ENCODE measurements at regions not wholly inside any gene's neighbourhood (a gene's known extent, or its start where the extent isn't known, plus 50 kb on each side); places are given as distances from the start of the nearest gene placed in this dataset.

DNA sequence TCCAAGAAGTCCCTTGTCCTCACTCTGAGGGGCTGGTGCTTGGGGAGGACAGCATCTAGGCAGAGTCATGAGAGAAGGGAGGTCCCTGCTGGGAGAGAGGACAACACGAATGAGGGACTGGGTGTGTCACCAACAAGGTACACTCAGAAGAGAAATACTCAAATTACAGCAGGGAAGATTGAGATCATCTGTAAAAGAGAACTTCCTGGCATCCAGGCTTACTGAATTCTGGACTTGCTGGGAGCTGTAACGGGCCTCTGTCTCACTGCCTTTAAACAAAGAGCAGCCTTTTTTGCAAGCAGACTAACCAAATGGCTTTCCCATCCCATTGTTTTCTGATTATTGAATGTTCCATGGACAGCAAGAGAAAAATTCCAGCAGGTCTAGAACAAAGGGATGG lies 195.7 kb upstream of the RAB4A start:
- H3K27ac ChIP-seq = no peak overlapping the region
- no peaks in the 10 kb centered on the region for H3K27me3 ChIP-seq
- no peaks in the 10 kb centered on the region for H3K9me3 ChIP-seq (replicated peaks in 1 of 3)
- no peak overlapping the region for H3K4me3 ChIP-seq
- H3K36me3 ChIP-seq (replicated peaks in 1 of 2) = no peaks in the 10 kb centered on the region
- peak in 1 of 7 donors; percentile 4 for DNase-seq
- TF ChIP-seq POLR2A (IDR thresholded peaks at IDR 0.05) = no peak
- no peak for TF ChIP-seq CTCF (IDR thresholded peaks at IDR 0.05)
- intact Hi-C loops (cut with DNase I) = no loop called here
- H3K4me1 ChIP-seq (replicated peaks in 1 of 2) = peaks cover 0 to 11% of the 10 kb centered on the region in 2 donors
- WGBS, 4 donors = 80 to 88% (median 81%) methylated on average over 2 of the region's 2 CpGs

DNA sequence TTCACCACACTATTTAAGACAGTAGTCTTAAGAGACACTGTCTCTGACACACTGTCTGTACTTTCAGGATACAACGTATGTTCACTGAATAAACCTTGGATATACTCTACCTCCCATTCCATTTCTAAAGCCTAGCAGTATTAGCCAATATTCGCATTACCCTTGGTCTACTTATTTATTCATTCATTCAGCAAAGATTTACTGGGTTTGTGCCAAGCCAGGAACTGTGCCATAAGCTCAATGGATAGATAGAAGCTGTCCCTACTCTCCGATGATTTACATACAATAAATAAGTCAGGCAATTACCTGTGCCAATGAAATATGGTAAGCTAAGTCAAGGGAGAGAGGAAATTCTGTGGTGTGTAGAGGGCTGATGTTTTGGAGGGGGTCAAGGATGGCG lies 195.2 kb upstream of the RAB4A start:
- no peak overlapping the region for H3K4me3 ChIP-seq
- TF ChIP-seq CTCF (IDR thresholded peaks at IDR 0.05) (no peak), POLR2A (IDR thresholded peaks at IDR 0.05) (no peak)
- H3K36me3 ChIP-seq (replicated peaks in 1 of 2) = no peaks in the 10 kb centered on the region
- intact Hi-C loops (cut with DNase I) = no loop called here
- 78 to 85% (median 84%) methylated on average over 4 of the region's 4 CpGs for WGBS, 4 donors
- no peak overlapping the region for H3K27ac ChIP-seq
- peak in 1 of 7 donors; percentile 10 for DNase-seq
- peaks cover 0 to 6% of the 10 kb centered on the region in 2 donors for H3K4me1 ChIP-seq (replicated peaks in 1 of 2)
- no peaks in the 10 kb centered on the region for H3K27me3 ChIP-seq
- no peaks in the 10 kb centered on the region for H3K9me3 ChIP-seq (replicated peaks in 1 of 3)

DNA sequence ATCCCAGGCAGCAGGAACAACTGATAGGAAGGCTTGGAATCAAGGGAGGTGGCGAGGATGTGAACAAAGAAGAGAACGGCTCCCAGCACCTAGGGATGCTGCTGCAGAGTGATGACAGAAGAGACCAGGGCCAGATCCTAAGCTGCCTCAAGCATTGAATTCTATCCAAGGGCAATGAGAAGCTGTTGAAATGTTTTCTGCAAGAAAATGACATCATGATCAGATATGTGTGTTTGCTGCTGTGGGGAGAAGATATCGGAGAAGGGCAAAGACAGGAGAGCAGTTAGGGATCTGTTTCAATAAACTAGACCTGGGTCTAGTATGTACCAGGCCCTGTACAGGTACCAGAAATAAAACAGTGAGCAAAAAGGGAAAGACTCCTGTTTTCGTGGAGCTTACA lies 194.7 kb upstream of the RAB4A start:
- H3K4me1 ChIP-seq (replicated peaks in 1 of 2) = peaks cover 0 to 1% of the 10 kb centered on the region in 2 donors
- peak in 1 of 7 donors; percentile 43 for DNase-seq
- no peaks in the 10 kb centered on the region for H3K36me3 ChIP-seq (replicated peaks in 1 of 2)
- TF ChIP-seq CTCF (IDR thresholded peaks at IDR 0.05) (no peak), POLR2A (IDR thresholded peaks at IDR 0.05) (no peak)
- intact Hi-C loops (cut with DNase I) = no loop called here
- no peaks in the 10 kb centered on the region for H3K9me3 ChIP-seq (replicated peaks in 1 of 3)
- H3K27me3 ChIP-seq = no peaks in the 10 kb centered on the region
- WGBS, 4 donors = 59 to 83% (median 72%) methylated on average over 4 of the region's 4 CpGs
- H3K27ac ChIP-seq = no peak overlapping the region
- H3K4me3 ChIP-seq = no peak overlapping the region

DNA sequence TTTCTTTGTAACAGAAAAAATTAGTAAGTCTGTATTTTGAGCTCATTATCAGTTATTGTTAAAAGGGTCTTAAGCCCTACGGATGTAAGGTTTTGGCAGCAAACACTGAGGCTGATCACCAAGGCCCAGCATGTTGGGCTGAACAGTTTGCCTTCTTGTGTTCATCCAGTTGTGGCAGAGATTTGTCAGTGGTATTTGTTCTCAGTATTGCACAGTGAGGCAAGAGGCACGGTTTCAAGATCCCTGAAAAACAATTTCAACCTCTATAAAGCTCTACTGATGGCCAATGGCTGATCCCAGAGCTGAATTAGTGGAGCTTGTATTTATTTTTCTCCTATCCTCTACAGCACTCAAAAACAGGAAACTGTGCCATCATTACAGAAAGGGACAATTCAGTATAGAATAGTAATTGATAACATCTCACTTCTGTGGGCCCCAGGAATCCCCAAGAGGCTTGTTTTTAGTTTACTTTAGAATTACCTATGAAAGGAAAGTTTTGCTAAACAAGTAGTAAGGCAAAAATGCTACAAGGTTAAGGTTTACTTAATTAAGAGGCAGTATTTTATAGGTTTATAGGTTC lies 191.8 kb upstream of the RAB4A start:
- no peak overlapping the region for H3K4me3 ChIP-seq
- H3K9me3 ChIP-seq (replicated peaks in 1 of 3) = peaks cover 0 to 7% (median 0%) of the 10 kb centered on the region in 3 donors
- intact Hi-C loops (cut with DNase I) = no loop called here
- 85 to 90% (median 86%) methylated on average over 2 of the region's 2 CpGs for WGBS, 4 donors
- no peaks in the 10 kb centered on the region for H3K27me3 ChIP-seq
- DNase-seq = no peak
- TF ChIP-seq POLR2A (IDR thresholded peaks at IDR 0.05) (no peak), CTCF (IDR thresholded peaks at IDR 0.05) (no peak)
- no peaks in the 10 kb centered on the region for H3K36me3 ChIP-seq (replicated peaks in 1 of 2)
- H3K27ac ChIP-seq = no peak overlapping the region
- H3K4me1 ChIP-seq (replicated peaks in 1 of 2) = no peaks in the 10 kb centered on the region
